ENCODE measurements at regions not wholly inside any gene's neighbourhood (a gene's known extent, or its start where the extent isn't known, plus 50 kb on each side); places are given as distances from the start of the nearest gene placed in this dataset.

DNA sequence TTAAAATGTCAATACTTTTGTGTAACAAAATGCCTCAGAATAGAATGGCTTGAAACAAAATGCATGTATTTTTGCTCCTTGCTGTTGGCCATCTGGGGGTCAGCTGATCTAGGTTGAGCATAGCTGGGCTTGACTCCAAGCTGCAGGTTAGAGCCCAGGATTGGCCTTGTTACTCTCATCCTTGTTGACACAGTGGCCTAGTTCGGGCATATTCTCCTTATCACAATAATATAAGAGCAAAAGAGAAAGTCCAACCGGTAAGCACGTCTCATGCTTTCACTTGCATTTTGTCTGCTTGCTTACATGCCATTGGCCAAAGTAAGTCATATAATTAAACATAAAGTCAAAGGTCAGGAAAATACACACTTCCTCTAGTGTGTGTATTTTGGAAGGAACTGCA, 456.2 kb downstream of the KCNT2 start:
- TF ChIP-seq, protein P1, sequence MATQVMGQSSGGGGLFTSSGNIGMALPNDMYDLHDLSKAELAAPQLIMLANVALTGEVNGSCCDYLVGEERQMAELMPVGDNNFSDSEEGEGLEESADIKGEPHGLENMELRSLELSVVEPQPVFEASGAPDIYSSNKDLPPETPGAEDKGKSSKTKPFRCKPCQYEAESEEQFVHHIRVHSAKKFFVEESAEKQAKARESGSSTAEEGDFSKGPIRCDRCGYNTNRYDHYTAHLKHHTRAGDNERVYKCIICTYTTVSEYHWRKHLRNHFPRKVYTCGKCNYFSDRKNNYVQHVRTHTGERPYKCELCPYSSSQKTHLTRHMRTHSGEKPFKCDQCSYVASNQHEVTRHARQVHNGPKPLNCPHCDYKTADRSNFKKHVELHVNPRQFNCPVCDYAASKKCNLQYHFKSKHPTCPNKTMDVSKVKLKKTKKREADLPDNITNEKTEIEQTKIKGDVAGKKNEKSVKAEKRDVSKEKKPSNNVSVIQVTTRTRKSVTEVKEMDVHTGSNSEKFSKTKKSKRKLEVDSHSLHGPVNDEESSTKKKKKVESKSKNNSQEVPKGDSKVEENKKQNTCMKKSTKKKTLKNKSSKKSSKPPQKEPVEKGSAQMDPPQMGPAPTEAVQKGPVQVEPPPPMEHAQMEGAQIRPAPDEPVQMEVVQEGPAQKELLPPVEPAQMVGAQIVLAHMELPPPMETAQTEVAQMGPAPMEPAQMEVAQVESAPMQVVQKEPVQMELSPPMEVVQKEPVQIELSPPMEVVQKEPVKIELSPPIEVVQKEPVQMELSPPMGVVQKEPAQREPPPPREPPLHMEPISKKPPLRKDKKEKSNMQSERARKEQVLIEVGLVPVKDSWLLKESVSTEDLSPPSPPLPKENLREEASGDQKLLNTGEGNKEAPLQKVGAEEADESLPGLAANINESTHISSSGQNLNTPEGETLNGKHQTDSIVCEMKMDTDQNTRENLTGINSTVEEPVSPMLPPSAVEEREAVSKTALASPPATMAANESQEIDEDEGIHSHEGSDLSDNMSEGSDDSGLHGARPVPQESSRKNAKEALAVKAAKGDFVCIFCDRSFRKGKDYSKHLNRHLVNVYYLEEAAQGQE (IDR thresholded peaks at IDR 0.05; ENCODE audit: insufficient read depth in 1 of 2, low read depth in 2 of 2, low read length in 2 of 2): no peak
- TF ChIP-seq POLR2AphosphoS5 (IDR thresholded peaks at IDR 0.05; ENCODE audit: low read depth, low read length) (no peak), TAF1 (IDR thresholded peaks at IDR 0.05; ENCODE audit: borderline replicate concordance, insufficient read depth, low read length) (no peak), FOXP2 (optimal IDR thresholded peaks at IDR 0.05; ENCODE audit: borderline replicate concordance, extremely low read depth, extremely low read length, insufficient read depth) (no peak)
